Type B pancreatic cell (in vitro differentiated cells): ENCODE measurements at regions not wholly inside any gene's neighbourhood (a gene's known extent, or its start where the extent isn't known, plus 50 kb on each side); places are given as distances from the start of the nearest gene placed in this dataset.

ENCODE experiments used
- DNase-seq: peaks from one replicate; pipeline ENCODE4 v3.0.0; 2021; ENCODE audit warnings: mixed read lengths; ENCODE audit not compliant: unreplicated experiment; ENCODE audit errors: extremely low spot score
- H3K27ac Mint-ChIP-seq: 2 replicates; pipeline ENCODE4 v1.8.0; 2021; ENCODE audit warnings: mild to moderate bottlenecking, mixed read lengths
- H3K27me3 Mint-ChIP-seq: 2 replicates; pipeline ENCODE4 v1.8.0; 2021; ENCODE audit warnings: mixed read lengths
- H3K36me3 Mint-ChIP-seq: 2 replicates; pipeline ENCODE4 v1.8.0; 2021; ENCODE audit warnings: mixed read lengths
- H3K4me1 Mint-ChIP-seq: one replicate; pipeline ENCODE4 v1.8.0; 2021; ENCODE audit warnings: mixed read lengths; ENCODE audit not compliant: unreplicated experiment
- H3K4me3 Mint-ChIP-seq: 2 replicates; pipeline ENCODE4 v1.8.0; 2021; ENCODE audit warnings: mild to moderate bottlenecking, mixed read lengths
- H3K9me3 Mint-ChIP-seq: 2 replicates; pipeline ENCODE4 v1.8.0; 2021; ENCODE audit warnings: mixed read lengths
- CTCF ChIP-seq: fragments of 200-600 bp; sonication (generic); conservative IDR thresholded peaks from 2 replicates; pipeline ENCODE4 v1.5.0; 2021; ENCODE audit warnings: antibody characterized with exemption, mild to moderate bottlenecking

DNA sequence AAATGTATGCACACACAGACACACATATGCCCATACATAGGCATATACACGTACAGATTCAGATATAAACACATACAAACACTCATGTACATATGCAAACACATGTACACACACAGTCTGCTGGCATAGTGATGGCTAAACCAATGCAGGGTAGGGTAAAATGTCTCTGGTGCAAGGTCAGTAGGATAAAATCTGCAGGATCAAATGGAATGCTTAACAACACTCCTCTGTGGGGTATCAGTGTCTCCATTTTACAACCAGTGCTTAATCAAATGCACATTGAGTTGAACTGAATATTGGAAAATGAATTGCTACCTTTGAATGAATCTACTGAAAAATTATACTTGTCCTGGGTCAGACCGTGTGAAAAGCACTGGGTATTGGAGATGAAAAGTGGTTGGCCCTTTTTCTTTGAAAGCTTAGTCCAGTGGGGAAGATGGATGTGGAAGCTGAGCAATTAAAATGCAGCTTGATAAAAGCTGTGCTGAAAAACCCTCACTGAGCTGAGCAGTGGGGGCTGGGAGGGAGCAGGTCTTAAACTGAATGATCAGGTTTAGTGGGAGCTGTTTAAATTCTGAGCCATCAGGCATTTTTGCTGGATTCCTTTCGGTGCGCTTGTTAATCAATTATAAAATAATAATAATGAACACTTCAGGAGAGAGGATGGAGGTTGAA is 314.7 kb downstream of the HAPSTR1 start:
- DNase-seq = no peak

DNA sequence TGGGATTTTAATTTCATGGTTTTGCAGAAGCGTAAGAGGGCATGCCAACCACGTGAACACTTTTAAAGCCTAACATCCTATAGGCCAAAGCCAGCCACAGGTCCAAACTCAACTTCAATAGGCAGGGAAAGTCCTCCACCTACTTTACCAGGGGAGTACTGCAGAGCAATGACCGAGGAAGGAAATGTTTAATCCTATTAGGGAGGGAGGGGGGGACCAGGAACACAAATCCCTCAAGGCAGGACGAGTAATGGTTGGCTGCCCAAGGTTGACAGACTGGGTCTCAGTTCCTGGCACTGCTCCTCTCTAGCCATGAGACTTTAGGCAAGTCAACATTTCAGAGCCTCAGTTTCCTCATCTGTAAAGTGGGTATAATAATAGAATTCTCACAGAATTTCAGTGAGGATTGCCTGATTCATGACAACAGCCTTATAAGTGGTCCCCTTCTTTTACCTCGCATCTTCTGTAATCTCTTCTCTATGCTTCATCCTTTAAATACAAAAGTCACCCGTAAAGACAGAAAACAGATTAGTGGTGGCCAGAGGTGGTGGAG is 315.8 kb downstream of the HAPSTR1 start:
- no peak for DNase-seq
- H3K9me3 Mint-ChIP-seq = no peaks in the 10 kb centered on the region

More for the DNA sequence above, 314.7 kb downstream of the HAPSTR1 start:
- Mint-ChIP-seq H3K27ac (no peak overlapping the region), H3K4me3 (no peak overlapping the region), H3K36me3 (no peaks in the 10 kb centered on the region), H3K9me3 (no peaks in the 10 kb centered on the region), H3K4me1 (peaks cover 27% of the 10 kb centered on the region), H3K27me3 (peaks cover 23% of the 10 kb centered on the region)
- no peak for TF ChIP-seq CTCF

GRCh38 chr16:9408297-9408878 is 316.9 kb downstream of the HAPSTR1 start:
- Mint-ChIP-seq H3K36me3 (no peaks in the 10 kb centered on the region), H3K9me3 (no peaks in the 10 kb centered on the region), H3K27me3 (peaks cover 27% of the 10 kb centered on the region), H3K4me3 (no peak overlapping the region), H3K27ac (no peak overlapping the region), H3K4me1 (peaks cover 27% of the 10 kb centered on the region)
- no peak for DNase-seq
- no peak for TF ChIP-seq CTCF

More for the DNA sequence above, 315.8 kb downstream of the HAPSTR1 start:
- no peaks in the 10 kb centered on the region for H3K36me3 Mint-ChIP-seq
- H3K27ac Mint-ChIP-seq = no peak overlapping the region
- H3K4me3 Mint-ChIP-seq = no peak overlapping the region
- H3K27me3 Mint-ChIP-seq = peaks cover 30% of the 10 kb centered on the region
- no peak for TF ChIP-seq CTCF
- H3K4me1 Mint-ChIP-seq = peaks cover 27% of the 10 kb centered on the region

GRCh38 chr16:9409560-9410493 is 318.4 kb downstream of the HAPSTR1 start:
- TF ChIP-seq CTCF = no peak
- Mint-ChIP-seq H3K27me3 (peaks cover 20% of the 10 kb centered on the region), H3K4me3 (no peak overlapping the region), H3K9me3 (no peaks in the 10 kb centered on the region), H3K4me1 (peaks cover 27% of the 10 kb centered on the region), H3K27ac (no peak overlapping the region), H3K36me3 (no peaks in the 10 kb centered on the region)
- no peak for DNase-seq

DNA sequence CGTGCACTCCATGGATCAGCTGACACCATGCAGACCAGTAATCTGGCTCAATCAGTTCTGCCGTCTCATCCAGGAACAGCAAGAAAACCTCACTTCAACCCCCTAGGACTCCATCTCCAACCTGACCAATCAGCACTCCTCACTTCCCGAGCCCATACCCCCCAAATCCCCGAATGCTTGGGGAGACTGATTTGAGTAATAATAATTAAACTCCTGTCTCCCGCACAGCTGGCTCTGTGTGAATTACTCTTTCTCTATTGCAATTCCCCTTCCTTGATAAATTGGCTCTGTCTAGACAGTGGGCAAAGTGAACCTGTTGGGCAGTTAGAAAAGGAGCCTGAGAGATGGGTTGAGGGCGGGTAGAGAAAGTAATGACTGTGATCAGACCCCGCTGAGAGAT is 320.0 kb downstream of the HAPSTR1 start:
- Mint-ChIP-seq H3K4me3 (no peak overlapping the region), H3K9me3 (peaks cover 4% of the 10 kb centered on the region), H3K27me3 (peaks cover 24% of the 10 kb centered on the region)

More for the DNA sequence above, 320.0 kb downstream of the HAPSTR1 start:
- DNase-seq = no peak
- TF ChIP-seq CTCF = no peak
- Mint-ChIP-seq H3K36me3 (no peaks in the 10 kb centered on the region), H3K4me1 (peaks cover 22% of the 10 kb centered on the region), H3K27ac (no peak overlapping the region)
